Stomach (tissue), 4 donors: ENCODE measurements at regions not wholly inside any gene's neighbourhood (a gene's known extent, or its start where the extent isn't known, plus 50 kb on each side); places are given as distances from the start of the nearest gene placed in this dataset.

ENCODE experiments used
- CTCF ChIP-seq, 7 experiments: fragments of 450-650 bp in 4 of 7; fragments of 200-600 bp in 3 of 7; sonication (generic) in 3 of 7; IDR thresholded peaks; one replicate each; pipeline ENCODE4 v1.5.1; 2016 to 2019; ENCODE audit warnings: antibody characterized with exemption in 7 of 7, control low read depth in 2 of 7, mild to moderate bottlenecking in 1 of 7
- POLR2A ChIP-seq, 4 donors: fragments of 450-650 bp; IDR thresholded peaks; one replicate each; pipeline ENCODE4 v1.6.1; 2016; ENCODE audit warnings: antibody characterized with exemption in 4 of 4, control low read depth in 2 of 4, mild to moderate bottlenecking in 1 of 4, moderate library complexity in 1 of 4
- POLR2AphosphoS5 ChIP-seq, 3 donors: sonication (generic); formaldehyde crosslinking; IDR thresholded peaks; one replicate each; pipeline ENCODE4 v1.6.1; 2016; ENCODE audit warnings: antibody characterized with exemption in 3 of 3

GRCh38 chr2:65622951-65623535, 190.6 kb upstream of the SPRED2 start:
- TF ChIP-seq CTCF (IDR thresholded peaks at IDR 0.05) (no peak), POLR2AphosphoS5 (IDR thresholded peaks at IDR 0.05) (no peak), POLR2A (IDR thresholded peaks at IDR 0.05) (no peak)
